ENCODE measurements at regions not wholly inside any gene's neighbourhood (a gene's known extent, or its start where the extent isn't known, plus 50 kb on each side); places are given as distances from the start of the nearest gene placed in this dataset.

GRCh38 chr3:153768561-153769469, 352.4 kb upstream of the ARHGEF26 start:
- TF ChIP-seq POU2F2 (IDR thresholded peaks at IDR 0.05; ENCODE audit: borderline replicate concordance, low read depth, low read length) (peak; percentile 87; the same call in 2 of the 3 replicates), RAD21 (IDR thresholded peaks at IDR 0.05; ENCODE audit: insufficient read depth, low read depth, low read length) (peak; percentile 85), CEBPB (IDR thresholded peaks at IDR 0.05; ENCODE audit: borderline replicate concordance in 1 of 2, low read depth in 2 of 2, low read length in 2 of 2) (no peak), SMC3 (IDR thresholded peaks at IDR 0.05; ENCODE audit: borderline replicate concordance, low read length) (peak; percentile 76), YY1 (IDR thresholded peaks at IDR 0.05; ENCODE audit: low read depth, low read length) (0 out of 2 replicates have a peak, but pooled peaks have one; percentile 25), ZNF622 (IDR thresholded peaks at IDR 0.05) (no peak), USF2 (IDR thresholded peaks at IDR 0.05; ENCODE audit: borderline replicate concordance, low read depth, low read length) (no peak), TARDBP (IDR thresholded peaks at IDR 0.05; ENCODE audit: borderline replicate concordance) (no peak), HDAC6 (IDR thresholded peaks at IDR 0.05; ENCODE audit: unreplicated experiment) (no peak)
- TF ChIP-seq, protein P1, sequence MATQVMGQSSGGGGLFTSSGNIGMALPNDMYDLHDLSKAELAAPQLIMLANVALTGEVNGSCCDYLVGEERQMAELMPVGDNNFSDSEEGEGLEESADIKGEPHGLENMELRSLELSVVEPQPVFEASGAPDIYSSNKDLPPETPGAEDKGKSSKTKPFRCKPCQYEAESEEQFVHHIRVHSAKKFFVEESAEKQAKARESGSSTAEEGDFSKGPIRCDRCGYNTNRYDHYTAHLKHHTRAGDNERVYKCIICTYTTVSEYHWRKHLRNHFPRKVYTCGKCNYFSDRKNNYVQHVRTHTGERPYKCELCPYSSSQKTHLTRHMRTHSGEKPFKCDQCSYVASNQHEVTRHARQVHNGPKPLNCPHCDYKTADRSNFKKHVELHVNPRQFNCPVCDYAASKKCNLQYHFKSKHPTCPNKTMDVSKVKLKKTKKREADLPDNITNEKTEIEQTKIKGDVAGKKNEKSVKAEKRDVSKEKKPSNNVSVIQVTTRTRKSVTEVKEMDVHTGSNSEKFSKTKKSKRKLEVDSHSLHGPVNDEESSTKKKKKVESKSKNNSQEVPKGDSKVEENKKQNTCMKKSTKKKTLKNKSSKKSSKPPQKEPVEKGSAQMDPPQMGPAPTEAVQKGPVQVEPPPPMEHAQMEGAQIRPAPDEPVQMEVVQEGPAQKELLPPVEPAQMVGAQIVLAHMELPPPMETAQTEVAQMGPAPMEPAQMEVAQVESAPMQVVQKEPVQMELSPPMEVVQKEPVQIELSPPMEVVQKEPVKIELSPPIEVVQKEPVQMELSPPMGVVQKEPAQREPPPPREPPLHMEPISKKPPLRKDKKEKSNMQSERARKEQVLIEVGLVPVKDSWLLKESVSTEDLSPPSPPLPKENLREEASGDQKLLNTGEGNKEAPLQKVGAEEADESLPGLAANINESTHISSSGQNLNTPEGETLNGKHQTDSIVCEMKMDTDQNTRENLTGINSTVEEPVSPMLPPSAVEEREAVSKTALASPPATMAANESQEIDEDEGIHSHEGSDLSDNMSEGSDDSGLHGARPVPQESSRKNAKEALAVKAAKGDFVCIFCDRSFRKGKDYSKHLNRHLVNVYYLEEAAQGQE (IDR thresholded peaks at IDR 0.05; ENCODE audit: low read depth, low read length): no peak
- TF ChIP-seq, protein P2, sequence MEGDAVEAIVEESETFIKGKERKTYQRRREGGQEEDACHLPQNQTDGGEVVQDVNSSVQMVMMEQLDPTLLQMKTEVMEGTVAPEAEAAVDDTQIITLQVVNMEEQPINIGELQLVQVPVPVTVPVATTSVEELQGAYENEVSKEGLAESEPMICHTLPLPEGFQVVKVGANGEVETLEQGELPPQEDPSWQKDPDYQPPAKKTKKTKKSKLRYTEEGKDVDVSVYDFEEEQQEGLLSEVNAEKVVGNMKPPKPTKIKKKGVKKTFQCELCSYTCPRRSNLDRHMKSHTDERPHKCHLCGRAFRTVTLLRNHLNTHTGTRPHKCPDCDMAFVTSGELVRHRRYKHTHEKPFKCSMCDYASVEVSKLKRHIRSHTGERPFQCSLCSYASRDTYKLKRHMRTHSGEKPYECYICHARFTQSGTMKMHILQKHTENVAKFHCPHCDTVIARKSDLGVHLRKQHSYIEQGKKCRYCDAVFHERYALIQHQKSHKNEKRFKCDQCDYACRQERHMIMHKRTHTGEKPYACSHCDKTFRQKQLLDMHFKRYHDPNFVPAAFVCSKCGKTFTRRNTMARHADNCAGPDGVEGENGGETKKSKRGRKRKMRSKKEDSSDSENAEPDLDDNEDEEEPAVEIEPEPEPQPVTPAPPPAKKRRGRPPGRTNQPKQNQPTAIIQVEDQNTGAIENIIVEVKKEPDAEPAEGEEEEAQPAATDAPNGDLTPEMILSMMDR (IDR thresholded peaks at IDR 0.05 in 2 of 3, conservative IDR thresholded peaks at IDR 0.05 in 1 of 3; ENCODE audit: control insufficient read depth in 2 of 3, extremely low read depth in 1 of 3, insufficient read depth in 1 of 3, low read depth in 3 of 3, low read length in 3 of 3): peak; percentile 77 to 82 (median 79)
- ChIA-PET RAD21 (ENCODE audit: unreplicated experiment) (interaction anchor here (1.4 kb wide), 1 partner anchor 726 kb away, joined by 6 read pairs; no protein-coding TSS in a partner anchor), CTCF (interaction anchor here (0.6 to 1.8 kb wide), 6 partner anchors 14 to 742 kb away, joined by 3 to 7 read pairs (median 3); no protein-coding TSS in a partner anchor), POLR2A (no interaction called here), SMC1A (ENCODE audit: uncharacterized antibody, unreplicated experiment) (interaction anchor here (0.8 to 1.4 kb wide), 3 partner anchors 20 to 726 kb away, joined by 3 read pairs; no protein-coding TSS in a partner anchor)
- Histone ChIP-seq H3K4me1 (ENCODE audit: control insufficient read depth, insufficient read depth, low read length) (no peaks in the 10 kb centered on the region), H3K27me3 (replicated peaks in 1 of 2; ENCODE audit: control insufficient read depth in 2 of 2, insufficient read depth in 2 of 2, low read length in 1 of 2) (no peaks in the 10 kb centered on the region), H3K27ac (ENCODE audit: control insufficient read depth, insufficient read depth) (no peak overlapping the region), H3K9me3 (replicated peaks; ENCODE audit: control insufficient read depth, insufficient read depth, low read length) (no peaks in the 10 kb centered on the region; the same call in 2 of the 3 replicates), H3K4me3 (no peak overlapping the region), H3K79me2 (ENCODE audit: control insufficient read depth, insufficient read depth, low read length) (no peaks in the 10 kb centered on the region), H3K36me3 (ENCODE audit: control insufficient read depth in 2 of 2, insufficient read depth in 2 of 2, low read length in 1 of 2) (no peaks in the 10 kb centered on the region), H2AFZ (ENCODE audit: control insufficient read depth, low read depth, low read length) (no peak overlapping the region; the same call in 1 of the 2 replicates), H4K20me1 (ENCODE audit: control insufficient read depth, insufficient read depth) (no peaks in the 10 kb centered on the region), H3K9ac (ENCODE audit: control insufficient read depth, insufficient read depth, low read length) (no peak overlapping the region), H3K4me2 (ENCODE audit: control insufficient read depth, insufficient read depth) (no peak overlapping the region)
- peak; percentile 9 for DNase-seq (ENCODE audit: low read depth, low spot score)
- WGBS (ENCODE audit: insufficient coverage, insufficient replicate concordance, low lambda C conversion rate, missing lambda C conversion rate): 20% methylated on average over 5 of the region's 5 CpGs
- FAIRE-seq: peak; percentile 83
- ATAC-seq: peak; percentile 98
- in situ Hi-C loops (cut with MboI): loop anchor here (10.0 kb wide), 1 partner anchor 744 kb away; no protein-coding TSS in a partner anchor
- intact Hi-C loops (cut with micrococcal nuclease; ENCODE audit: unreplicated experiment): loop anchor here (1.0 to 5.0 kb wide), 4 partner anchors 478 to 743 kb away; no protein-coding TSS in a partner anchor
- no TSS peak for BruUV-seq (replicated peaks)

All from GM12878 (cell line).